ENCODE measurements at regions not wholly inside any gene's neighbourhood (a gene's known extent, or its start where the extent isn't known, plus 50 kb on each side); places are given as distances from the start of the nearest gene placed in this dataset.

GRCh38 chr1:81053826-81054225, 746.9 kb upstream of the ADGRL2 start:
- TF ChIP-seq CTCF (IDR thresholded peaks at IDR 0.05; ENCODE audit: low read length): no peak
- TF ChIP-seq EZH2 (optimal IDR thresholded peaks at IDR 0.05; ENCODE audit: low read depth, low read length): no peak

Measured in MM.1S (cell line).